Cardiac fibroblast (primary cell): ENCODE measurements at regions not wholly inside any gene's neighbourhood (a gene's known extent, or its start where the extent isn't known, plus 50 kb on each side); places are given as distances from the start of the nearest gene placed in this dataset.

ENCODE experiments used
- DNase-seq, 2 donors: peaks; one replicate each; pipeline versions ENCODE4 v3.0.0 to v3.0.0-alpha.2; 2010; ENCODE audit warnings: low read depth in 2 of 2
- H3K4me3 ChIP-seq, 2 donors: replicated peaks in 1 of 2; 1 replicate in 1 of 2; 2 replicates in 1 of 2; pipeline ENCODE4 v1.5.1; 2011; ENCODE audit warnings: low read depth in 2 of 2, low read length in 2 of 2, mild to moderate bottlenecking in 2 of 2, moderate library complexity in 1 of 2
- CTCF ChIP-seq: IDR thresholded peaks from one replicate; pipeline ENCODE4 v1.5.1; 2011; ENCODE audit warnings: low read depth, mild to moderate bottlenecking, low read length, inconsistent platforms

- H3K4me3 ChIP-seq: no peak overlapping the region
- no peak for TF ChIP-seq CTCF
- no peak for DNase-seq
Measured at GRCh38 chr12:98296462-98297079, 218.8 kb upstream of the TMPO start.

- H3K4me3 ChIP-seq: no peak overlapping the region
- TF ChIP-seq CTCF: no peak
- no peak for DNase-seq
Measured at GRCh38 chr12:98297538-98297937, 217.9 kb upstream of the TMPO start.

GRCh38 chr12:98308141-98308540 lies 207.2 kb upstream of the TMPO start:
- no peak overlapping the region for H3K4me3 ChIP-seq
- no peak for TF ChIP-seq CTCF
- no peak for DNase-seq

GRCh38 chr12:98317939-98318899 lies 197.2 kb upstream of the TMPO start:
- DNase-seq: no peak
- no peak for TF ChIP-seq CTCF
- H3K4me3 ChIP-seq: no peak overlapping the region

GRCh38 chr12:98319716-98320425 lies 195.5 kb upstream of the TMPO start:
- peak in 1 of 2 donors; percentile 25 for DNase-seq
- no peak overlapping the region for H3K4me3 ChIP-seq
- no peak for TF ChIP-seq CTCF

GRCh38 chr12:98325003-98325402 lies 190.4 kb upstream of the TMPO start:
- no peak overlapping the region for H3K4me3 ChIP-seq
- DNase-seq: no peak
- TF ChIP-seq CTCF: no peak
